ENCODE measurements at regions not wholly inside any gene's neighbourhood (a gene's known extent, or its start where the extent isn't known, plus 50 kb on each side); places are given as distances from the start of the nearest gene placed in this dataset.
"Not testable (repeated sequence)": the region's sequence is repeated elsewhere in the genome, so short reads cannot be mapped to it uniquely, and the experiment has no call there.

- no peak for DNase-seq
Measured at GRCh38 chr13:76331943-76332712, 554.1 kb downstream of the KCTD12 start.

- no peak for DNase-seq
Measured at GRCh38 chr13:76330761-76331160, 555.4 kb downstream of the KCTD12 start.

- no peak for DNase-seq
Measured at GRCh38 chr13:76329866-76330580, 556.2 kb downstream of the KCTD12 start.

GRCh38 chr13:76329004-76329403, 557.2 kb downstream of the KCTD12 start:
- no peak for DNase-seq

- DNase-seq: no peak
Measured at GRCh38 chr13:76326343-76326742, 559.9 kb downstream of the KCTD12 start.

GRCh38 chr13:76319921-76320320, 566.3 kb downstream of the KCTD12 start:
- no peak for DNase-seq

GRCh38 chr13:76316998-76317527, 569.1 kb downstream of the KCTD12 start:
- no peak for DNase-seq

- no peak for DNase-seq
Measured at GRCh38 chr13:76314495-76314894, 571.7 kb downstream of the KCTD12 start.

GRCh38 chr13:76307142-76307541, 579.1 kb downstream of the KCTD12 start:
- DNase-seq: no peak

GRCh38 chr13:76300688-76301087, 585.5 kb downstream of the KCTD12 start:
- DNase-seq: no peak

GRCh38 chr13:76297331-76297730, 588.9 kb downstream of the KCTD12 start:
- no peak for DNase-seq

- DNase-seq: no peak
Measured at GRCh38 chr13:76296751-76297150, 589.5 kb downstream of the KCTD12 start.

- not testable (repeated sequence) for DNase-seq
Measured at GRCh38 chr13:76295020-76295419, 591.2 kb downstream of the KCTD12 start.

- no peak for DNase-seq
Measured at GRCh38 chr13:76293751-76294150, 592.5 kb downstream of the KCTD12 start.

- DNase-seq: no peak
Measured at GRCh38 chr13:76293346-76293745, 592.9 kb downstream of the KCTD12 start.

- DNase-seq: no peak
Measured at GRCh38 chr13:76292726-76293125, 593.5 kb downstream of the KCTD12 start.

- no peak for DNase-seq
Measured at GRCh38 chr13:76292031-76292430, 594.2 kb downstream of the KCTD12 start.

- DNase-seq: no peak
Measured at GRCh38 chr13:76289558-76289957, 596.6 kb downstream of the KCTD12 start.

GRCh38 chr13:76286178-76286577, 600.0 kb downstream of the KCTD12 start:
- no peak for DNase-seq

GRCh38 chr13:76285463-76285862, 600.7 kb downstream of the KCTD12 start:
- no peak for DNase-seq

GRCh38 chr13:76279766-76280165, 606.4 kb downstream of the KCTD12 start:
- not testable (repeated sequence) for DNase-seq

GRCh38 chr13:76271728-76272232, 614.4 kb downstream of the KCTD12 start:
- no peak for DNase-seq

- DNase-seq: not testable (repeated sequence)
Measured at GRCh38 chr13:76268307-76268706, 617.9 kb downstream of the KCTD12 start.

GRCh38 chr13:76267216-76267615, 619.0 kb downstream of the KCTD12 start:
- DNase-seq: no peak
